ENCODE measurements at regions not wholly inside any gene's neighbourhood (a gene's known extent, or its start where the extent isn't known, plus 50 kb on each side); places are given as distances from the start of the nearest gene placed in this dataset.

DNA sequence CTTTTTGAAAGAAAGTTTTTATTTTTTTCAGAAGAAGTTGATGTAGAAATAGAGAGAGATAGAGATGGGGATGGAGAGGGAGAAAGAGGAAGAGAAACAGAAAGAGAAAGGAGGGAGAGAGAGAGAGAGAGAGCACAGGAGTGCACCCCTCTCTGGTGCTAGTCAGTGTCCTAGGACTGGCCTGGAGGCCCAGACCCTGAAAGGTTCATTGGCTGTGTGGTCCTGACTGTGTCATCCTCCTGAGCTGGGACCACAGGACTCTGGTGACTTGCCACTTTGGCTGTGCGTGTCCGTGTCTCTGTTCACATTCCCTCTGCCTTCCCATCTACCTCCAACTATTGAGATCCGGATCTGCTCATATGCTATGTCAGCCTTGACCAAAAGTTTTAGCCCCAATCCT lies 62.1 kb upstream of the SHH start:
- in situ Hi-C loops (cut with HindIII; ENCODE audit: low sequenced_read_pairs): no loop called here
- DNase-seq (ENCODE audit: low spot score): no peak

DNA sequence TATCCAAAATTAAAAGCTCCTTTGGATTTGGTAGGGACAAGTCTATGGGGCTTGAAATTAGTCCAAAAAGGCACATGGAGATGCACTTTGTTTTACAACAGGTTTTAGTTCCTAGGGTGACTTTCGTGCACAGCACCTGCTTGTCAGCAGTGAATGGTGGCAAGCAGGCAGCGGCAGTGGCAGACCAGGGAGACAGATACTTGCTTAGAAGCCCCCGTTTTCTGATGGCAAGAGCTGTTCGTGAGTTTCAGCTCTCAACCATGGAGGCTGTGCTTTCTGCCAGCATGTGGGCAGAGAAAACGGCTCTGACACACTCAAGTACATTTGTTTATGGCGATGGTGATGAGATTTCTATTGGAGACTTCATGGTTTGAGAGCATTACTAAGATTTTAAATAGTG lies 61.7 kb upstream of the SHH start:
- in situ Hi-C loops (cut with HindIII; ENCODE audit: low sequenced_read_pairs): no loop called here

DNA sequence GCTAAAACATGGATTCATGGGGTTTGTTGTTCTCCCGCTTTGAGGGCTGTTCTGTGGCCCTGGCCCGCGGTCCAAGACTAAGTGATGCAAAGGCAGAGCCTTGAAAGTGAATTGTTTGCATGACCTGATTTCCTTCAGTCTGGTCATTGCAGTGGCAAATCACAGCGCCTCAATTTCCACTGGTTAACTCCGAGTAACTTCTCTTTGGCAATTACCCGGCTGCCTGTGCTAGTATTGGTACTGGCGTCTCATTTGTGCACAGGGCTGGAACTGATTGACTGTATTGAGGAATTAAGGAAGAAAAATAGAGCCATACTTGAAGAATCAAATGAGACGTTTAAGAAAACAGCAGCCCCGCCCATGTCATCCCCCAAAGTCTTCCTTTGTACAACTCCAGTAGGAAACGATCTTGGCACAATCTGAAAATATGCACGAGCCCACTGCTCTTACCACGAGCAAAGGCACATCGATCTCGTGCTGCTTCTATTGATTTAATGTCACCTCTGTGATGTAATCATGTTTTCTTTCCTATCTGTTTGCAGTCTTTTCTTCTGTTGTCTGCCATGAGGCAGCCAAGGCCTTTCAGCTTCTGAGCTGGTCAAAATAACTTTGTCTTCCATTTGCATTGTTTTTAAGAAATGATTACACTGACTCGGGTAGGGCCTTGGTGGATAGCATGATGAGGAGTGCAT lies 60.6 kb upstream of the SHH start:
- no peak for DNase-seq (ENCODE audit: low spot score)
- in situ Hi-C loops (cut with HindIII; ENCODE audit: low sequenced_read_pairs): no loop called here

More for the DNA sequence above, 61.7 kb upstream of the SHH start:
- DNase-seq (ENCODE audit: low spot score): no peak

DNA sequence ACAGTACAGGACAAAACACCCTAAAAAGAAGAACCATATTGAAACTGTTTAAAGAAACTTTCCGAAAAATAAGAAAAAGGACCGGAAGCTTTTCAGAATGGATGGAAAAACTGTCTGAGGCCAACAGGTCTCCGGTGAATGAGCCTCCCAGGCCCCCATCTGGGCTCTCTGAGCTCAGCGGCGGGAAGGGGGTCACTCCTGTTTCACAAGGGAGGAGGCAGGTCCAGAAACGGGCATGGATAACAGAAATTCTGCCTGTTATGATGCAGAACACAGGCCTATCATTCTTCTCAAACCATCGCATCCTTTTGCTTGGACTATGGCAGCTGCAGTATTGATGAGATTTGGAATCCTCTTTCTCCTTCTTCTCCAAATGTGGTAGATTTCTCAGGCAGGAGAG lies 58.9 kb upstream of the SHH start:
- in situ Hi-C loops (cut with HindIII; ENCODE audit: low sequenced_read_pairs): no loop called here
- DNase-seq (ENCODE audit: low spot score): no peak

DNA sequence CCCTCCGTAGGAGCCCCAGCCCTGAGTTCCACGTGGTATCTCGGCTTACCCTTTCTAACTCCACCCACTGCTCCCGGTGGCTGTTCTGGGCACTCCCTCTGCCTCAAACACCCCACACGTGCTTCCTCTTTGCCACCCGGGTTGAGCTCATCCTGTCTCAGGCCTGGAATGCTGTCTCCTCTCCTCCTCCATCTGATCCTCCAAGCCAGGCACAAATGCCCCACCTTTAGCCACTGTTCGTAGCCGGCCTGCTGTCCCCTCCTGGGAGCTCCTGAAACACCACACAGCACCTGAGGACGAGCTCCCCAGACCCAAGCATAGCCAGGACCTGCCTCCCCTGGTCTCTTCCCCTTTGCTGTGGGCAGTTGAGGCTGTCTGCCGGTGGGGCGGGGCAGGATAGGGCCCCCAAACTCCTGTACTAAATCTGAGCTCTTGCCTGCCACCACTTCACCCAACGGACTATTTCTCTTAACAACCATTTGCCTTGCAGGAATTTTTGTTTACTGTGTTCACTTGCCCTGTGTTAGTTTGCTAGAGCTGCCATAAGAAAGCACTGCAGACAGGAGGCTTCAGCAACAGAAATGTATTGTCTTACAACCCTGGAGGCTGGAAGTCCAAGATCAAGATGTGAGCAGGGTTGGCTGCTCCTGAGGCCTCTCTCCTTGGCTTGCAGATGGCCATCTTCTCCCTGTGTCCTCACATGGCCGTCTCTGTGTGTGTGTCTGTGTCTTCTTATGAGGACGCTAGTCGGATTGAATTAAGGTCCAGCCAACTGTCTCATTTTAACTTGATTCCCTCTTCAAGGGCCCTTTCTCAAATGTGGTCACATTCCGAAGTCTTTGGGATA lies 58.3 kb upstream of the SHH start:
- in situ Hi-C loops (cut with HindIII; ENCODE audit: low sequenced_read_pairs): no loop called here
- DNase-seq (ENCODE audit: low spot score): no peak

DNA sequence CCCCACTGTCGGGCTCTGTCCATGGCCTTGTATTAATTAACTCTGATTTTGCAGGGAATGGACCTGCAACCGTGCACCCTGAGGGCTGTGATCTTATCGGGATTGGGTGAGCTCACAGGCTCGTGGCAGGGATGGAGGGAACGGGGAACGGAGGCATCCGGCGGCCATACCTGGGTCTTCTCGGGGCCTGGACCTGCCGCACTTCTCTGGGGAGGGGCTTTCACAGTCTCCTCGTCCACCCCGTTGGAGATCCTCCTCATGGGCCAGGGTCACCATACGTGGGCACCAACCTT lies 57.5 kb upstream of the SHH start:
- in situ Hi-C loops (cut with HindIII; ENCODE audit: low sequenced_read_pairs): no loop called here
- DNase-seq (ENCODE audit: low spot score): no peak

DNA sequence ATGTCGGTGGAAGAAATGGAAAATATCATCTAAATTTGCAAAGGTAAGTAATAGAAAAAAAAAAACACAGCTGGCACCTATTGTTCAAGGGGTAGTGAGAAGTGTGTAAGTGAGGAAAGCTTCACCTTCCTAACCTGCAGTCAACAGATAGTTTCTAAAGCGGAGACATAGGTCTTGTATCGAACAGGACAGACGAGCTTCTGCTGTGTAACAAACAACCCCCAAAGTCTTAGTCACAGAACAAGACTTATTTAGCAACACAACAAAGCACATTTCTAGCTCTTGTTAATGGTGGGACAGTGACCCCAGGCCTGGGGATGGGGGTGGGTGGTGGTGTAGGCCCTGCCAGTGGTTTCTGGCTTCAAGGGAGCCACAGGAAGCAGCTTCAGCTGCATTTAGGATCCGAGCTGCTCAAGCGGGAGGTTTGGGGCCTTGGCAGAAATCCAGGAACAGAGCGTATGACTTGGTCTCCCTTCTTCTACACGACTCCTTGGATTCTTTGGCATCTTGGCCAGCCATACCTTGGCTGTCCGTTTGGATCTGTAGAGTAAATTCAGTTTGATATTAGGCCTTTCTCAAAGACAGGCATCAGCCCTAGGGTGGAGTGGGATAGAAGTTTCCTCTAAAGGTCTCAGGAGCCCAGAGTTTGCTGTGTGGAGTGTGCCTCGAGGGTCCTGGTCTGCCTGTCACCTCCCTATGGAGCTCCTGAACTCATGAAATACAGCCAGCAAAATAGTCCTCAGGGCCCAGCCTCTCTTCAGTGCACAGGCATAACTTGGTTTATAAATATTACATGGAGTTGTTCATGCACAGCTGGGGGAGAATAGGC lies 56.9 kb upstream of the SHH start:
- DNase-seq (ENCODE audit: low spot score): no peak
- in situ Hi-C loops (cut with HindIII; ENCODE audit: low sequenced_read_pairs): no loop called here

DNA sequence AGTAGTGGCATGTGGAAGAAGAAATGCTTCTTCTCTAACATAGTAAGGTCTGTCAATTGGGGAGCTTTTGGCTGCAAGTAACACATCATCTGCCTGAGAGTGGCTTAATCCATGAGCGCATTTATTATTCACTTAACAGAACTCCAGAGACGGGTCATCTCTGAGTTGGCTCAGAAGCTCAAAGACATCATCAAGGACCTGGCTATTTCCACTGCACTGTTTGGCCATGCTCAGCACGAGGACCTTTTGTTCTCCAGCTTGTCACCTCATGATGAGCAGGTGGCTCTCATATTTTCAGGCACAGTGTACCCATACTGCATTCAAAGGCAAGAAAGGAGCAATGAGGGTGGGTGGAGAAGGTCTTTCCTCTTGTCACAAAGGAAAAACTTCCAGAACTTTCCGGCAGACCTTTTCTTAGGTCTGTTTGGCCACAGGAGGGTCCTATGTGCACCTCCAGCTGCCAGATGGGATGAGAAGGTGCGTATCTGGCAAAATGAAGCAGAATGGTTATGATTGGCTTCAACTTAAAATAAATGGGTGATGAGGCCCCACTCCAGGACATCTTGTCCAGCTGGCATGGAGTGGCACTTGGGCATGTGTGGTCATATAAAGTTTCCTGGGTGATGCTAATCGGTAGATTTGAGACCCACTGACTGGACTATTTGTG lies 55.6 kb upstream of the SHH start:
- in situ Hi-C loops (cut with HindIII; ENCODE audit: low sequenced_read_pairs): no loop called here
- no peak for DNase-seq (ENCODE audit: low spot score)

DNA sequence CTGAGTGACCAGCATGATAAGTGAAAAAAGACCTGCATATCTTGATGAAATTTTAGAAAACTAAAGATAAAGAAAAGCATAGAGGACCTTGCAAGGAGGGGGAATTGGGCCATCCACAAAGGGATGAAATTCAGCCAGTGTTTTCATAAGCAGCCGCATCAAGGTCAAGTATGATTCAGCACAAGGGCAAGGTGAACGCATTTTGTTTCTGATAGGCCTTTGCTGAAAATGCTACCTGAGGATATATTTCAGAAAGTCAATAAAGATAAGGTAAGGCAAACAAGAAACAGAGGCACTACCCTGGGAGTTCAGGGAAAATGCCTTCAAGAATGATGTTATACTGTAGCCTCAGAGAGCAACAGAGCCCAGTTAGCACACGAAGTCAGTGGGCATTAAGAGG lies 55.0 kb upstream of the SHH start:
- in situ Hi-C loops (cut with HindIII; ENCODE audit: low sequenced_read_pairs): no loop called here
- DNase-seq (ENCODE audit: low spot score): no peak

DNA sequence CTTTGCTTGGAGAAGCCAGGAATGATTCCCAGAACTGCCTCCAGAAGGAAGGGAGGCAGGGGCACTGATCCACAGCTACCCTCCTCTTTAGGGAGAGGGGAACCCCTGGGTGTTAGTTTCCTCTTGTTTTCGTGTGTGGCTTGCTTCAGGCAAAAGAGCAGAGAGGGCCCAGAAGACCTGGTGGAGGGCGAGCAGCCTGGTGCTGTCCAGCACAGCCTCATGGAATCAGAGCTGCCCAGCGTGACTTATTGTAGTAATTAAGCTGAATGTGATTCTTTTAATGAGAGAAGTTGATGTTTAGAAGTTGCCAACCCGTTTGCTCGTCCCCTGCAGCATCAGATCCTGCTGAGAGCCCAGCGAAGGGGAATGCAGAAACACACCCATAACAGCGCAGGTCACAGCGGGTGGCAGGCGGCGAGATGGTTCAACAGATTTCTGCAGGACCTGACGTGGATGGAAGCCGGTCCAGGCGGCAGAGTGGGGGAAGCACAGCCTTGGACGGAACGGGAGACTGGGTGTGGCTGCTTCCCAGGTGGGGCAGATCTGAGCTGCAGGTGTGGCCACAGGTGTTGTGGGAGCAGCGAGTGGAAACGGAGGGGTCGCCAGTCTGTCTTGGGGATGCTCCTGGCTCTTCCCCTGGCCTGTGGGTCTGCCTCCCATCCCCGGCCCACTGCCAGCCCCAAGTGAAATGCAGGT lies 53.7 kb upstream of the SHH start:
- in situ Hi-C loops (cut with HindIII; ENCODE audit: low sequenced_read_pairs): no loop called here
- DNase-seq (ENCODE audit: low spot score): no peak

DNA sequence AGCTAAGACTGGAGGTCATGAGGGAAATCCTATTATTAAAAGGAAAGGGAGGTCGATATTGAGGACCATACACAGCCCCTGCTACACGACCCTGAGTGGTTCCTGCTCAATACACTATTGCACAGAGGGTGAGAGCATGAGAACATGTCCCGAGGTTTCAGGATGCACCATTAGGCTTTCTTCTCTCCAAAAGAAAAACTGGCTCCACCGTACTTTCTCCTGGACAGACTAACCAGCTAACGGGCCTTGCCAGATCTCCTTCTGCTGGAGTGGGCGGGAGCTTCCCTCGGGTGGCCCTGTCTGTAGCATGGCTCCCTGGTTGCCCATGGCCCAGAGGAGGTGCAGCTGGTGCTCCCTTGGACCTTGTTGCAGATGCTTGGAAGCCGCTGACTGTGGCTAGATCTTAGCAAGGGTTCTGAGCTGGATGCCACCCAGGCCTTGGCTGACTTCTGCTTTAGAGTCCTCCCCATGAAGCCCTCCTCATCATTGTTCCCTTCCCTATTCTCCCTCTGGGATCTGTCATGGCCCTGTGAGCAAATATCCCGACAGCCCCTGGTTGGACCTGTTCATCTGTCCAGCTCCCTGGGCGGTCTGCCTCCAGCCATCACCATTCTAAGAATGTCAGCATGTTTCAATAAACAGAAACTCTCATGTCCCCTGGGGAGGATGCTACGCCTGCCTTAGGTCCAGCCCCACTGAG lies 52.9 kb upstream of the SHH start:
- in situ Hi-C loops (cut with HindIII; ENCODE audit: low sequenced_read_pairs): no loop called here
- no peak for DNase-seq (ENCODE audit: low spot score)

DNA sequence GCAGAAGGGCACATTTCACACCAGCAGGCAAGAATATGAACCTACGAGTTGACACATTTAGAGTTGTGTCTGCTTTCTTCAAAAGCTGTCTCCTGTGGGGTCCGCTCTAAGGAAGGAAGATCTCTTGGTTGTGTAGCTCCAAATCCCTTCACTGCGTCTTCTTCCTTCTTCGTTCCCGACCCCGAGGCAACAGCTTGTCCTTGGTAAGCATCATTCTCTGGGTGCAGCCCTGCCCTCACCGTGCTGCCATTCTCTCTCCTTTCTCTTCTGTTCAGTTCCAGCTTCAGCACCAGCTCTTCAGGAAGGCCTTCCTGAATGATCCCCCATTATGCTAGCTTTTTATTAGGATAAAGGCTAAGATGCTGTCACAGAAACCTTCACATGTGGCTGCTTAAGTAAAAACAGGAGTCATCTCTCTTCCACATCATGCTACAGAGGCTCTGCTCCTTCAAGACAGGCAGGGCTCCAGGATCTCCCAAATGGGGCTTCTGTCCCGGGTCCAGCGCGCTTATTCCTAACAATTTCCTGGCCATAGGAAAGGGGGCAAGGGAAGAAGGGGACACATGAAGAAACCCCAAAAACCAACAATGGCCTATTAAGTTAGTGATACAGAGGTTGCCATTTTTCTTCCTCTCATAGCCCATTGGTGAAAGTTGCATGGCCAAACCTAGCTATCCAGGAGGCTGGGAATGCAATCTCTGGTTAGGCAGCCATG lies 52.2 kb upstream of the SHH start:
- in situ Hi-C loops (cut with HindIII; ENCODE audit: low sequenced_read_pairs): no loop called here
- DNase-seq (ENCODE audit: low spot score): no peak

DNA sequence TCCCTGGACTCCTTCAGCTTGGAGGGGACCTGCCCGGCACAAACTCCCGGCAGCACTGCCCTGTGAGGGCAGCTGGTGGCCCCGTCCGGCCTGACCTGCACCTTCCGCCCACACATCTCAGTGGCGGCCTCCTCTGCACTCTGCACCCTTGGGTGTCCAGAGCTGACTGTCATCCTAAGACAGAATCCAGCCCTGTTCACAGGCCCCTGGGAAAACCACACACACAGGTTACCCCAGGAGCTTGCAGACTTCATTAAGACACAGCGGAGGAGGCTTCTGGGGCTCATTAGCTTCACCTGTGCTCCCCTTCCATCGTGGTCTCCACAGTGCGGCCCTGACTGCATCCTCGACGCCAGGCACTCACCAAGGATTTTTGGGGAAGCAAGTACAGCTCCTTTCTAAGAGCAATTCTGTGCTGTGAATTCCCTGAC lies 51.5 kb upstream of the SHH start:
- in situ Hi-C loops (cut with HindIII; ENCODE audit: low sequenced_read_pairs): no loop called here
- no peak for DNase-seq (ENCODE audit: low spot score)

DNA sequence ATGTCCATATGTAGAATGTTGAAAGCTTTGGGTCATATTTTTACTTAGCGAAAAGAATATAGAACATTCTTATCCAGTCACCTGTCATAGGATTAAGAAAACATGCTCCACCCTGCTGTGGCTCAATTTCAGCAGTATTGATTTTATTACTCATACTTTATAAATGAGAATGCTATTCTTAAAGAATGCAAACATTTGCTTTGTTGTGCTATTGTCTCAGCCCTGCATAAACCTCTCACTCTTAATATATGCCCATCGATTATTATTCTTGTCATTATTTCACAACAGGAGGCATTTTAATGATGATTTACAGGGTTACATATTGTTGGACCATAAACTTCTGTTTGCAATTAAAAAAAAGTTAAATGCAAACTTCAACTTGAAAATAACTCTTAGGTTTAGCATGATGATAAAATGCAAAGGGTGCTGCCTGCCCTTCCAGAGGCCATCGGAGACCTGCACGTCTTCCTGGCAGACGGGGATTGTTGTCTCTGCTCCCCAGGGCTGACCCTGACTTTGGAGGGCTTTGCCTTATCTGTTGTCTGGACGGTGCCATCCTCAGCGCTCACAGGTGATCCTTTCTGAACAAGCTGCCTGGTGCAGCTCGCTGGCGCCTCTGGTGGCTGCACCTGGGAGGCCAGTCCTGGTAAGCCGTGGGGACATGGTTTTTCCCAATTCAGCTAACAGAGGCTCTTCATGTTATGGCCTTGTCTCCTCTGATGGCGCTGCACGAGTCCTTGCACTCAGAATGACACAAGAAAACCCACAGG lies 50.0 kb upstream of the SHH start:
- in situ Hi-C loops (cut with HindIII; ENCODE audit: low sequenced_read_pairs): no loop called here
- no peak for DNase-seq (ENCODE audit: low spot score)
